ENCODE measurements at regions not wholly inside any gene's neighbourhood (a gene's known extent, or its start where the extent isn't known, plus 50 kb on each side); places are given as distances from the start of the nearest gene placed in this dataset.

GRCh38 chr6:103264020-103264419 lies 1595.7 kb downstream of the HACE1 start:
- no peak overlapping the region for H3K4me2 ChIP-seq (ENCODE audit: insufficient read depth in 1 of 2, low read depth in 2 of 2, low read length in 2 of 2)
- DNase-seq (ENCODE audit: low read depth in 1 of 2, low spot score in 2 of 2) (no peak), FAIRE-seq (no peak)
- ChIA-PET POLR2A (ENCODE audit: partially characterized antibody) (no interaction called here), CTCF (ENCODE audit: partially characterized antibody) (interaction anchor here (0.7 to 1.9 kb wide), 2 partner anchors 9 to 142 kb away, joined by 3 to 10 read pairs; no protein-coding TSS in a partner anchor)
- no peak overlapping the region for H2BK5ac ChIP-seq (ENCODE audit: low read depth, low read length)
- H3K27me3 ChIP-seq (replicated peaks in 1 of 4; ENCODE audit: control insufficient read depth in 3 of 4, extremely low read depth in 1 of 4, insufficient read depth in 3 of 4, low read length in 3 of 4), result no peaks in the 10 kb centered on the region
- WGBS, 2 experiments (ENCODE audit: extremely low coverage in 1 of 2, insufficient coverage in 1 of 2, insufficient read length in 1 of 2, insufficient replicate concordance in 2 of 2, low coverage in 1 of 2, low lambda C conversion rate in 2 of 2, missing lambda C conversion rate in 1 of 2), result 88% methylated on average over 7 of the region's 9 CpGs; no CpG with 5 or more reads in 1 of the 2 experiments
- no peaks in the 10 kb centered on the region for H3K9me3 ChIP-seq (ENCODE audit: insufficient read depth in 2 of 2, low read depth in 1 of 2, low read length in 1 of 2)
- H3K4me3 ChIP-seq (ENCODE audit: extremely low read depth in 1 of 4, insufficient read depth in 2 of 4, low read depth in 3 of 4, low read length in 4 of 4), result no peak overlapping the region
- H3K4me1 ChIP-seq (replicated peaks in 1 of 4; ENCODE audit: control insufficient read depth in 3 of 4, insufficient read depth in 4 of 4, low read length in 3 of 4), result no peaks in the 10 kb centered on the region
- H3K27ac ChIP-seq (ENCODE audit: low read depth, low read length), result no peak overlapping the region
- no peak overlapping the region for H2AFZ ChIP-seq (ENCODE audit: low read length)
- no peak overlapping the region for H3K56ac ChIP-seq (replicated peaks; ENCODE audit: insufficient read length, low read depth, low read length)
- no peak overlapping the region for H2AK5ac ChIP-seq (ENCODE audit: low read depth, low read length)
- no peak for TF ChIP-seq USF2 (IDR thresholded peaks at IDR 0.05; ENCODE audit: low read length)
- TF ChIP-seq SP1 (IDR thresholded peaks at IDR 0.05; ENCODE audit: low read depth, low read length), result no peak
- TF ChIP-seq PHF8 (conservative IDR thresholded peaks at IDR 0.05; ENCODE audit: low read depth, low read length), result no peak
- no peak for TF ChIP-seq POU5F1 (IDR thresholded peaks at IDR 0.05; ENCODE audit: low read depth, low read length)
- TF ChIP-seq NRF1 (IDR thresholded peaks at IDR 0.05; ENCODE audit: low read depth, low read length), result no peak
- no peak for TF ChIP-seq SIX5 (IDR thresholded peaks at IDR 0.05; ENCODE audit: low read depth, low read length)
- TF ChIP-seq RBBP5 (IDR thresholded peaks at IDR 0.05; ENCODE audit: borderline replicate concordance, low read depth, low read length), result no peak
- no peak for TF ChIP-seq SIN3A (conservative IDR thresholded peaks at IDR 0.05 in 1 of 2, IDR thresholded peaks at IDR 0.05 in 1 of 2; ENCODE audit: low read depth in 1 of 2, low read length in 2 of 2)
- H4K8ac ChIP-seq (ENCODE audit: extremely low read depth, insufficient read depth, low read length), result no peak overlapping the region
- H3K36me3 ChIP-seq (ENCODE audit: control insufficient read depth in 2 of 4, insufficient read depth in 4 of 4, low read length in 3 of 4), result no peaks in the 10 kb centered on the region
- H4K91ac ChIP-seq (replicated peaks; ENCODE audit: insufficient read length, low read length), result no peak overlapping the region
- no peaks in the 10 kb centered on the region for H4K20me1 ChIP-seq (replicated peaks in 1 of 2; ENCODE audit: control insufficient read depth in 1 of 2, insufficient read depth in 2 of 2, low read length in 2 of 2)
- no peaks in the 10 kb centered on the region for H3K23me2 ChIP-seq (ENCODE audit: low read depth, low read length)
- H2BK120ac ChIP-seq (replicated peaks; ENCODE audit: low read depth, low read length), result no peak overlapping the region
- H3K23ac ChIP-seq (ENCODE audit: insufficient read length), result no peak overlapping the region
- no peak overlapping the region for H2BK20ac ChIP-seq (ENCODE audit: low read length)
- H2BK15ac ChIP-seq (ENCODE audit: low read length), result no peak overlapping the region
- H3K4ac ChIP-seq (replicated peaks; ENCODE audit: insufficient read length, low read depth, low read length), result no peak overlapping the region
- no peak overlapping the region; the same call in 1 of the 2 replicates for H3K18ac ChIP-seq (ENCODE audit: extremely low read depth, low read length)
- no peak overlapping the region for H3K14ac ChIP-seq (ENCODE audit: insufficient read length)
- H3K79me1 ChIP-seq (ENCODE audit: low read depth, low read length), result no peaks in the 10 kb centered on the region
- no peak overlapping the region for H3K9ac ChIP-seq (replicated peaks in 1 of 4; ENCODE audit: extremely low read depth in 1 of 4, low read depth in 3 of 4, low read length in 3 of 4)
- no peak overlapping the region for H2BK12ac ChIP-seq (ENCODE audit: low read depth, low read length)
- H3K79me2 ChIP-seq (ENCODE audit: control insufficient read depth in 1 of 2, insufficient read depth in 2 of 2, low read length in 2 of 2), result no peaks in the 10 kb centered on the region
- no peak overlapping the region for H4K5ac ChIP-seq (ENCODE audit: insufficient read length, low read depth, low read length)

All from H1 (cell line).